HL-60/S4 treated with retinoic acid at 250 ng/mL for 4 days and 3 days (cell line): ENCODE measurements at regions not wholly inside any gene's neighbourhood (a gene's known extent, or its start where the extent isn't known, plus 50 kb on each side); places are given as distances from the start of the nearest gene placed in this dataset.

Experiments used
- in situ Hi-C: fragments of 300-500 bp; cut with MboI; formaldehyde crosslinking; loops from 2 replicates; pipeline ENCODE4 v1.7.0; 2022; ENCODE audit warnings: low sequenced_read_pairs

DNA sequence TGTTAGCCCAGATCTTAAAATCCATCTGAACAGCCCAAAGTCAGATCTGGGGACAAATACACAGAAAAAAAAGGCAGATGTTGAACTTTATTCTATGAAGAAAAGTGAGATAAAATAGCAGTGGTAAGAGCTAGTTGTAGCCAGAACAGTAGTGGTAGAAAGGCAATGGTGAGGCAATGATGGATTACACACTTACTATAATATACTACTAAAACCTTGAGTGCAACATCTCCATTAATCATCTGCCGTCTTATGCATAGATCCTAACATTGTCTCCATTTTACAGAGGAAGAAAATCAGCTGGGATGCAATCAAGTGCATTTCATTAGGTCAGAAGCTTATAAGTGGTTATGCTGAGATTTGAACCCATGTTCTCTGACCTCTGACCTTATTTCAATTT is 699.6 kb downstream of the CDH11 start:
- in situ Hi-C loops: no loop called here

GRCh38 chr16:64421515-64421914 is 700.3 kb downstream of the CDH11 start:
- in situ Hi-C loops: no loop called here

- in situ Hi-C loops: no loop called here
These were observed 702.0 kb downstream of the CDH11 start for GRCh38 chr16:64419832-64420231.

GRCh38 chr16:64417711-64418227 is 704.1 kb downstream of the CDH11 start:
- in situ Hi-C loops: no loop called here

DNA sequence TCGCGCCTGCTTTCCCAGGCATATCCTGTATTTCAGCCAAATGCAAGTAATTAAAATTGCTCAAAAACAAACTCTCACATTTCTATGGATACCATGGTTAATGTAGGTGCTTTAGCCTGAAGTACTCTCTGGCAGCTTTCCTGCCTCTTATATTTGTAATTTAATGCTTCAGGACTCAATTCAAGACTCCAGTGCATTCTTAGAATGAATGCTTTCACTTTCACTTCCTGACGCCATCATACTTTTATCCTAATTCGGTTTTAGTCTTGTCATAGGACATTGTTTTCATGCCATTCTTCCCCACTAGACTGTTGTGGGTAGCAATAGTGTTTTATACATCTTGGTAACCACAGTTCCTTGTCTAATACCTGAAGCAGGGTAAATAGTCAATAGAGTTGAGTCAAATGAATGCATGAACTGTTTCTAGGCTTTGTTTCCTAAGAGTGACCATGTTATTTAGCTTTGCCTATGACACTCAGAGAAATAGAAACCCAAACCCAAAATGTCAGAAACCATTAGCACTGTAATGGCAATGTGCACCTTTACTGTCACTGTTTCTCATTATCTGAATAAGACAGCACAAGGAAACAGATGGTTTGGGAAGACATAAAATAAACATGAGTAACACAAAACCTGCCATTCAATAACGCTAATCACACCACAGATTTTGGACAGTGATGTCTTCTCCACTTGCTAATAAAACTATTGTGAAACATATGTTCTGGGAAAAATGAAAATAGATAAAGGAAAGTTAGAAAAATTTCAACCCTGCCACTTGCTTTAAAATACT is 705.5 kb downstream of the CDH11 start:
- in situ Hi-C loops: no loop called here

DNA sequence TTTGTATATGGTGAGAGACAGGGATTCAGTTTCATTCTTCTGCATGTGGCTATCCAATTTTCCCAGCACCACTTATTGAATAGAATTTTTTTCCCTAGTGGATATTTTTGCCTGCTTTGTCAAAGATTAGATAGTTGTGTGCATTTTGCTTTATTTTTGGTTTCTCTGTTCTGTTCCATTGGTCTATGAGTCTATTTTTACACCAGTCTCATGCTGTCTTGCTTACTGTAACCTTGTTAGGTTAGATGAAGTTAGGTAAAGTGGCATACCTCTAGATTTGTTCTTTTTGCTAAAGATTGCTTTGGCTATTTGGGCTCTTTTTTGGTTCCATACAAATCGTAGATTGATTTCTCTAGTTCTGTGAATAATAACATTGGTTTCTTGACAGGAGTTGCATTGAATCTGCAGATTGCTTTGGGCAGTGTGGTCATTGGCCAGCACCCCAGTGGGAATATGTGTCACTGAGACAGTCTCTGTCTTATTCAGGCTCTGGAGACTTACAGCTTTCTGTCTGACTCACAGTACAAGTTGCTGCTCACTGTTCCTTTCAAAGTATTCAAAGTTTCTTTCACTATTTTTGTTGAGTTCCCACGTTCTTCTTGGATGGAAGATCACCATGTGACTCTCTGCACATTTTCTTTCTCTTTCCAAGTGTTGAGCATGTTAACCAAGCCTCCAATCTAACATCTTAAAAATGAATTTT is 709.1 kb downstream of the CDH11 start:
- in situ Hi-C loops: no loop called here

GRCh38 chr16:64410306-64410705 is 711.6 kb downstream of the CDH11 start:
- in situ Hi-C loops: no loop called here

DNA sequence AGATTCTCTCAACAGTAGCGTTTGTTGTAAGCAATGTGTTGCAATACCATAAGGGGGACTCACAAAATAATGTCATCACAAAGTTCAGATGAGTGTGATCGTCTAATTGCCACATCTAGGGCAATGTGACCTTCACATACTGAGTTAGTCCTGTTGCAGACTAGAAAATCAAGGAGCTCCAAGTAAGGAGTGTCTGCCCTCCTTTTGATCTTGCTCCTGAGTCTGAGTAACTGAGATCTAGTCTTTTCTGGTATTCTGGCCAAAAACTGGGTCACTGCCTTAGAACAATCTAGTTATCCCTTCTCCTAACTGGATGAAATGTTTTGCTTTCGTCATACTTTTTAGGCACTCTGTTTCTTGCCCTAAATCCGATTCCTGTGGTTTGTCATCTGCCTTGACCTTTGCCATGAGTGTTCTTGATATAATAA is 712.1 kb downstream of the CDH11 start:
- in situ Hi-C loops: no loop called here

DNA sequence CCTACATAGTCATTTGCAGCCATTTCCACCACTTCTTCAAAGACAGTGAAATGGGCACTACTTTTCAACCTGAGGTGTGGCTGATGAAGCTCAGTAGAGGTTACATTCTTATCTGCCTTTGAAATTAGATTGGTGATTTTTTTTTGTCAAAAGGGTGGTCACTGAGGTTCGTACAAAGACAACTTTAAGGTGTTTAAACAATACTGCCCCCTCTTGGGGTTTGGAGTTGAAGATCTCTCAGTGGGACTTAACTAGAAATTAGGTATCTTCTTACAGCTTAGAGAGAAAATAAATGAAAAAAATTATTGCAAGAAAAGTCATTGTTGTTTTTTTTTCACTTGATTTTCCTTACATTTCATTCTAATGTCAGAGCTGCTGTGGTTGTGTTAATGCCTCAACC is 713.2 kb downstream of the CDH11 start:
- in situ Hi-C loops: no loop called here

- in situ Hi-C loops: no loop called here
These were observed 715.1 kb downstream of the CDH11 start for GRCh38 chr16:64406770-64407181.

DNA sequence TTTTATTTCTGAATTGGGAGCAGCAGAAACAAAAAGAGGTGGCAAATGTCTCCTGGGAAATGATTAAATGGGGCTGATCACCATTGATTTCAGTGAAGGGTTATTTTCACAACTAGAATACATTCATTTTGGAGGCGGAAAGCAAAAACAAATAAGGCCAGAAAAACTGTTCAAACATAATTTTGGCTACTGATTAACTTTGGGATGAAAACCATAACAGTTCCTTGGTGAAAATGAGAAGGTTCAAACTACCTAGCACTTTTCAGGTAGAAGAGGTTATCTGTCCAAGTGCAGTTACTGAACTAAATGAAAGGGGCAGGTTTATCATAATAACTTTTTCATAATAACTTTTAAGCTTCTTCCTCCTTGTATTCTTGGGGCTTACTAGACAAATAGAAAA is 718.5 kb downstream of the CDH11 start:
- in situ Hi-C loops: no loop called here

- in situ Hi-C loops: no loop called here
These were observed 723.1 kb downstream of the CDH11 start for GRCh38 chr16:64398793-64399192.

DNA sequence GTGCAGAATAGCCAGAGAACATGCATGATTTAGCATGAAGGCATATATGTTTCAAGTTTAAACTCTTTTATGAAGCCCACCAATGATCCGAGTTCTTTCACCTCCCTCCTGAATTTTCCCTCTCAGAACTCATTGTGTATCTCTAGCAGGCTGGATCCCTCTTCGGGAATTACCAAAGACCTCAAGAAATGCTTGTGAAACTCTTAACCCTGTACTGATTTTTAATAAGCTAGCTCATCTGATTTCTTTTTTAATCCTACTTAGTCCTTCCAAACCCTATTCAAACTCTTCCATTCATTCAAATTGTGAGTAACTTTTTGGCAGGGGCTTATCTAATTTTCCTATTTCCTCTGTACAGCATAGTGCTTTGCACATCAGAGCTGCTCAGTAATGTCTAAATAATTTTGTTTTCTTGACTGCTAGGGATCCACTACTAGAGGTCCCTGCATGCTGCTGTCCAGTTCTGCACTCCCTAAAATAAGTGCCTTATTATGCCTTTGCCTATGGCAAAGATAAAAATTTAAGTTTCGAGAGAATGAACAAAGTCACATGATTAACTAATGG is 723.8 kb downstream of the CDH11 start:
- in situ Hi-C loops: no loop called here

DNA sequence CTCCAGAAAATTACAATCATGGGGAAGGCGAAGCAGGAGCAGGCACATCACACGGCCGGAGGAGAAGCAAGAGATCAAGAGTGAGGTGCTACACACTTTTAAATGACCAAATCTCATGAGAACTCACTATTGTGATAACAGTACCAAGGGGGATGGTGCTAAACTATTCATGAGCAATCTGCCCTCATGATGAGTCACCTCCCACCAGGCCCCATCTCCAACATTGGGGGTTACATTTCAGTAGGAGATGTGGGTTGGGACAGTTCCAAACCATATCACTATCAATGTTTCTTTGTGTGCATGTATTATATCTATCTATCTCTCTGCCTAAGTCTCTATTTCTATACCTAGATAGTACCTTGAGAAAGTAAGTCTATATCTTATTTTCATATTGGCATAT is 724.8 kb downstream of the CDH11 start:
- in situ Hi-C loops: no loop called here

DNA sequence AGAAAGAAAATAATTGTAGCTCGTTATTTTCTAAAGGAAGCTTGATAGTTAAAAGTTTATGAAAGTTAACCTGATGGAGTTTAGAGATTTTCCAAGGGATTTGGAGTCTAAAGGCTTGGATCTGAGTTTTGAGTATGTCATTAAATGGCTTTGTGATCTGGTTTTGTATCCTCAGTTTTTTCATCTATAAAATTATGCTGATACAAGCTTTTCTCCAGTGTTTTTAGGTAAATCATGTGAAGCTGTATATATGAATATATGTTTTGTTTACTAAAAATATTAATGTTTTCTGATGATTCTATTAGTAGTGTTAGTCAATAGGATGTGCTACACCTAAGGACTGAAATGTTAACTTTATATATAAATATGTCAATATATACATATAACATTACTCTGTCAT is 727.8 kb downstream of the CDH11 start:
- in situ Hi-C loops: no loop called here

- in situ Hi-C loops: no loop called here
These were observed 729.4 kb downstream of the CDH11 start for GRCh38 chr16:64392456-64392855.

DNA sequence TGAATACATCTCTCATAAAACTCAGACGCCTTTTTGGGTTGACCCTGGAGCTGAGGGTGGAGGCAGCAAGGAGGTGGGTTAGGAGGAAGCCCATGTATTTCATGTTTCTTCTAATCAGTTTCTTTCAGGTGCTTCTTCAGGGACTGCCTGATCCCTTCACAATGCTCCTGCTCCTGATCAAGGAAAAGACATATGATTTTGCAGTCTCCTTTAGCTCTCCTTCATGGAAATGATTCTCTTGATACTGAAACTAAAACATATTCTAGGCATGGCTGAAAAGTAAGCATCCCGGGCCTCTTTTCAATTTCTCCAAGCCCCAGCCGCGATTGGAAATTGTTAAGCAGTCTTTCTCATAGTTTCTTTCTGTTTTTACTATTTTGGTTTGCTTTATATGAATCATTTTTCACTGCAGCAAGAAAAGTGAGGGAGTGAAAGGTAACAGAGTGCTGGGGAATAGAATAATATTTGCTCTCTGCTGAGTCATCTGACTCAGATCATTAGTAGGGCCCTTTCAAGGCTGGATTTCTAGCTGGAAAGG is 730.7 kb downstream of the CDH11 start:
- in situ Hi-C loops: no loop called here

GRCh38 chr16:64390102-64390501 is 731.8 kb downstream of the CDH11 start:
- in situ Hi-C loops: no loop called here

DNA sequence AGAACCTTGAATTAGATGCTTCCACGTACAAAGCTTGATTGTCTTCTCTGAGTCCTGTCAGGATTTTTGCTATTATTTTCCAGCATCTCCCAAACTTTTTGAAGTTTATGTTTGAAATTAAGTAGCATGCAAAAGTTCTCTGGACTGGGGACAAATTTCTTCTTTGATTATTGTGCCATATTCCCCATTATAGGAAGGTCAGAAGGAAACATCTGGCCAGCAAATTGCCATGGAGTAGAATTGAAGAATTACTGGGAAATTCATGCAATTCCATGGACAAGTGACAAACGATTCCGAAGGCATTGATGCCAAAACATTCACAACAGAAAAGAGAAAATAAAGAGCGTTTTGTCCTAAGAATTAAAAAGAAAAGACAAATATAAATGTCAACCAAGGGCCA is 737.2 kb downstream of the CDH11 start:
- in situ Hi-C loops: no loop called here

DNA sequence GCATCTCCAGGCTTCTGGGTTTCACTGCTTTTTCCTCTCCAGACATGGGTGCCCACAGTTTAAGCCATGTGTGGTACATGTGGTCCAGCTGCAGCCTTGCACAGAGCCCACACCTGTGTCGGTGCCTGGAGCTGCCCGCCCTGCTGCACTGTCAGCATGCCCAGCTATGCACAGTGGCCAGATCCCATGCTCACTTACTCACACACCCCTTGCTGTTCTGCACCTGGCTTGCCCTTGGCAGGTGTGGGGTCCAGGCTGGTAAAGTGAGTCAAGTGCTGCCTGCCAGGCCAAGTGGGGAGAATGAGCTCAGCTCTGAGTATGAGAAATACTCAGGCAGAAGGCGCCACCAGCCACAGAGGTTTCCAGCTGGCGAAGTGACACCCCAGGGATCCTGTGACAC is 739.9 kb downstream of the CDH11 start:
- in situ Hi-C loops: no loop called here

GRCh38 chr16:64380751-64381150 is 741.1 kb downstream of the CDH11 start:
- in situ Hi-C loops: no loop called here
